ENCODE measurements at regions not wholly inside any gene's neighbourhood (a gene's known extent, or its start where the extent isn't known, plus 50 kb on each side); places are given as distances from the start of the nearest gene placed in this dataset.

DNA sequence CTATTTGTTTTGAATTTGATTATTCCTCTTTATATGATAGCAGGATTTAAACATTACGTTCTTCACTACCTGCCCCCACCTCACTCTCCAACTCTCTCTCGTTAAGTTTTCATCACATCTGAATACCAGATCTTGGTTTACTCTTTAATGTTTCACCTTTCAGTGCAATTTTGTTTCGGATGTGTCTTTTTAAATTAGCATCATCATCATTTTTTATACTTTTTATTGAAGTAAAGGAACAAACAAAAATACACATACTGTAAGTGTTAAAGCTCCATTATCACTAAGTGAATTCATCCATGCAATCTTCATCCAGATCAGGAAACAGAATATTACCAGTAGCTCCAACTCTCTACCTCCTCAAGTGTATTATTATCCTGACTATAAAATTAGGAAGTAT, 310.6 kb downstream of the C3orf38 start:
- no peak overlapping the region for H3K4me3 ChIP-seq (ENCODE audit: low read length)
- H3K9ac ChIP-seq (ENCODE audit: low read length): no peak overlapping the region

DNA sequence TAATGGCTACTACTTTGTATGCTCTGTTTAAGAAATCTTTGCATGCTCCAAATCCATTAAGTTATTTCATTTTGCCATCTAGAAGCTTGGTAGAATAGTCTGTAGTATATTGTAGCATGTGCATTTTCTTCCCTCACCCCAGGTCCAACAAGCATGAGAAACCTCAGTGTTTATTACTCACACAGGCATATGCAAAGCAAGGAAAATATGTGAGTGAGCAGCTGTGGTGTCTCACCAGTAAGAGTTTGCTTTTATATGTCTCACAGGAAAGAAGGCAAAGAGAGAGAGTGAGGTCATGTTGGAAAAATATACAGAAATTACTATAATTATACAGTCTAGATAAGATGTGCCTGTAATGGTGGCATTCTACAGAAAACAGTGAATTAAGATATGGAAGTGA, 312.5 kb downstream of the C3orf38 start:
- no peaks in the 10 kb centered on the region for H4K20me1 ChIP-seq (ENCODE audit: insufficient read depth, low read length)
- no peak overlapping the region for H3K4me3 ChIP-seq (ENCODE audit: low read length)
- H3K9me3 ChIP-seq (ENCODE audit: insufficient read depth, low read length): no peaks in the 10 kb centered on the region
- TF ChIP-seq, protein P1, sequence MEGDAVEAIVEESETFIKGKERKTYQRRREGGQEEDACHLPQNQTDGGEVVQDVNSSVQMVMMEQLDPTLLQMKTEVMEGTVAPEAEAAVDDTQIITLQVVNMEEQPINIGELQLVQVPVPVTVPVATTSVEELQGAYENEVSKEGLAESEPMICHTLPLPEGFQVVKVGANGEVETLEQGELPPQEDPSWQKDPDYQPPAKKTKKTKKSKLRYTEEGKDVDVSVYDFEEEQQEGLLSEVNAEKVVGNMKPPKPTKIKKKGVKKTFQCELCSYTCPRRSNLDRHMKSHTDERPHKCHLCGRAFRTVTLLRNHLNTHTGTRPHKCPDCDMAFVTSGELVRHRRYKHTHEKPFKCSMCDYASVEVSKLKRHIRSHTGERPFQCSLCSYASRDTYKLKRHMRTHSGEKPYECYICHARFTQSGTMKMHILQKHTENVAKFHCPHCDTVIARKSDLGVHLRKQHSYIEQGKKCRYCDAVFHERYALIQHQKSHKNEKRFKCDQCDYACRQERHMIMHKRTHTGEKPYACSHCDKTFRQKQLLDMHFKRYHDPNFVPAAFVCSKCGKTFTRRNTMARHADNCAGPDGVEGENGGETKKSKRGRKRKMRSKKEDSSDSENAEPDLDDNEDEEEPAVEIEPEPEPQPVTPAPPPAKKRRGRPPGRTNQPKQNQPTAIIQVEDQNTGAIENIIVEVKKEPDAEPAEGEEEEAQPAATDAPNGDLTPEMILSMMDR (IDR thresholded peaks at IDR 0.05; ENCODE audit: low read depth, low read length): no peak
- no peak overlapping the region for H3K4me2 ChIP-seq (ENCODE audit: low read length)
- no peak overlapping the region for H2AFZ ChIP-seq (ENCODE audit: low read depth, low read length)
- H3K36me3 ChIP-seq (replicated peaks; ENCODE audit: low read depth, low read length): no peaks in the 10 kb centered on the region
- H3K27me3 ChIP-seq (ENCODE audit: low read depth, low read length): no peaks in the 10 kb centered on the region
- no peak overlapping the region for H3K27ac ChIP-seq (ENCODE audit: low read length)
- no peaks in the 10 kb centered on the region for H3K79me2 ChIP-seq (ENCODE audit: low read length)
- no peak overlapping the region for H3K9ac ChIP-seq (ENCODE audit: low read length)
- no peaks in the 10 kb centered on the region for H3K4me1 ChIP-seq (ENCODE audit: low read length)

More for the DNA sequence above, 310.6 kb downstream of the C3orf38 start:
- no peak overlapping the region for H3K4me2 ChIP-seq (ENCODE audit: low read length)
- H4K20me1 ChIP-seq (ENCODE audit: insufficient read depth, low read length): no peaks in the 10 kb centered on the region
- TF ChIP-seq, protein P1 (IDR thresholded peaks at IDR 0.05; ENCODE audit: low read depth, low read length): no peak
- no peak for TF ChIP-seq EZH2phosphoT487 (IDR thresholded peaks at IDR 0.05; ENCODE audit: low read depth)
- no peaks in the 10 kb centered on the region for H3K4me1 ChIP-seq (ENCODE audit: low read length)
- no peak overlapping the region for H3K27ac ChIP-seq (ENCODE audit: low read length)
- no peaks in the 10 kb centered on the region for H3K36me3 ChIP-seq (replicated peaks; ENCODE audit: low read depth, low read length)
- H3K27me3 ChIP-seq (ENCODE audit: low read depth, low read length): no peaks in the 10 kb centered on the region
- H3K9me3 ChIP-seq (ENCODE audit: insufficient read depth, low read length): no peaks in the 10 kb centered on the region
- H3K79me2 ChIP-seq (ENCODE audit: low read length): no peaks in the 10 kb centered on the region
- H2AFZ ChIP-seq (ENCODE audit: low read depth, low read length): no peak overlapping the region

DNA sequence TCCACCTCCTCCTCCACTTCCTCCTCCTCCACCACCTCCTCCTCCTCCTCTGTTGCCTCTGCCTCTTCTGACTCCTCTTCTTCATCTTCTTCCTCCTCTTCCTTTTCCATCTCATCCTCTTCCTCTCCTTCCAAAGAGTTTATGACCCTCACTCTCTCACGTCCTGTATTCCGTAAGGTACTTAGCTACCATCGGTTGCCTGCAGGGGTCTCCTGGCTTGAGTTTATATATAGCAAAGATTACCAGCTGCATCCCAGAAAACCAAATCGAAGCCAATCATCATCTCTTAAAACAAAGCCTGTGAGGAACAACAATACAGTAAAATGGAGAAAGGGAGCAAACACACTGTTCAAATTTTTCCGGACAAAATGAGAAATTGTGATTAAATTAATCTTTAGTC, 317.4 kb downstream of the C3orf38 start:
- TF ChIP-seq, protein P1 (IDR thresholded peaks at IDR 0.05; ENCODE audit: low read depth, low read length): no peak
- TF ChIP-seq EZH2phosphoT487 (IDR thresholded peaks at IDR 0.05; ENCODE audit: low read depth): no peak
- Histone ChIP-seq H3K36me3 (replicated peaks; ENCODE audit: low read depth, low read length) (no peaks in the 10 kb centered on the region), H3K27me3 (ENCODE audit: low read depth, low read length) (no peaks in the 10 kb centered on the region), H3K4me2 (ENCODE audit: low read length) (no peak overlapping the region), H3K27ac (ENCODE audit: low read length) (no peak overlapping the region), H2AFZ (ENCODE audit: low read depth, low read length) (no peak overlapping the region), H3K9me3 (ENCODE audit: insufficient read depth, low read length) (no peaks in the 10 kb centered on the region), H3K4me1 (ENCODE audit: low read length) (no peaks in the 10 kb centered on the region), H3K79me2 (ENCODE audit: low read length) (no peaks in the 10 kb centered on the region), H4K20me1 (ENCODE audit: insufficient read depth, low read length) (no peaks in the 10 kb centered on the region), H3K4me3 (ENCODE audit: low read length) (no peak overlapping the region), H3K9ac (ENCODE audit: low read length) (no peak overlapping the region)

DNA sequence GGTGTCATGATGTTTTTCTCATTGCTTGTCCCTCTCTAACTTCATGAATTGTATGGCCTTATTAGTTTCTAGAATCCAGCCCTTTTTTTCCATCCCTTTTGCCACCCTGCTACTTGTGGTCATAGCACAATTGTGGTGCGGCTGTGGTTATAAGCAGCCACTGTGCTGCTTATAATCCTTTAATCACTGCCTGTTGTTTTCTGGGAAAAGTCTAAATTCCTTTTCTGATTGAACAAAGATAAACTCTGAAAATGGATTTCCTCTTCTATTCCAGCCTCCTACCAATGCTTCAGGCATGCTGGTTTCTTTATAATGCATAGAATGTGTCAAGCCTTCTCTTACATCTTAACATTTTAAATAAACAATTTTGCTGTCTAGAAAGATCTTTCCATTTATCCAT, 319.5 kb downstream of the C3orf38 start:
- no peaks in the 10 kb centered on the region for H3K79me2 ChIP-seq (ENCODE audit: low read length)
- H3K9me3 ChIP-seq (ENCODE audit: insufficient read depth, low read length): no peaks in the 10 kb centered on the region
- TF ChIP-seq, protein P1 (IDR thresholded peaks at IDR 0.05; ENCODE audit: low read depth, low read length): no peak
- no peak for TF ChIP-seq EZH2phosphoT487 (IDR thresholded peaks at IDR 0.05; ENCODE audit: low read depth)
- H3K4me3 ChIP-seq (ENCODE audit: low read length): no peak overlapping the region
- no peak overlapping the region for H3K27ac ChIP-seq (ENCODE audit: low read length)
- no peaks in the 10 kb centered on the region for H3K36me3 ChIP-seq (replicated peaks; ENCODE audit: low read depth, low read length)
- H3K27me3 ChIP-seq (ENCODE audit: low read depth, low read length): no peaks in the 10 kb centered on the region
- H2AFZ ChIP-seq (ENCODE audit: low read depth, low read length): no peak overlapping the region
- H4K20me1 ChIP-seq (ENCODE audit: insufficient read depth, low read length): no peaks in the 10 kb centered on the region
- no peak overlapping the region for H3K4me2 ChIP-seq (ENCODE audit: low read length)
- no peak overlapping the region for H3K9ac ChIP-seq (ENCODE audit: low read length)
- H3K4me1 ChIP-seq (ENCODE audit: low read length): no peaks in the 10 kb centered on the region

Measured in OCI-LY3 (cell line).